Effector memory CD8-positive, alpha-beta T cell (primary cell): ENCODE measurements at regions not wholly inside any gene's neighbourhood (a gene's known extent, or its start where the extent isn't known, plus 50 kb on each side); places are given as distances from the start of the nearest gene placed in this dataset.

Experiments
- ATAC-seq: fragments of 150-1000 bp; cut with Tn5 transposase; replicated peaks from 2 replicates; pipeline ENCODE4 v1.10.0; 2021; ENCODE audit warnings: mild to moderate bottlenecking, moderate library complexity
- DNase-seq, 3 experiments: peaks; one replicate each; pipeline ENCODE4 v3.0.0; 2021
- H3K27ac Mint-ChIP-seq, 2 donors: one replicate each; pipeline ENCODE4 v1.8.0; 2022; ENCODE audit warnings: mild to moderate bottlenecking in 2 of 2, mixed read lengths in 2 of 2, moderate library complexity in 2 of 2
- H3K27me3 Mint-ChIP-seq, 2 donors: one replicate each; pipeline ENCODE4 v1.8.0; 2022; ENCODE audit warnings: mixed read lengths in 2 of 2
- H3K36me3 Mint-ChIP-seq: one replicate; pipeline ENCODE4 v1.8.0; 2022; ENCODE audit warnings: mild to moderate bottlenecking, moderate library complexity, mixed read lengths; ENCODE audit not compliant: insufficient read depth
- H3K4me1 Mint-ChIP-seq, 2 donors: one replicate each; pipeline ENCODE4 v1.8.0; 2022; ENCODE audit warnings: low read depth in 2 of 2, mixed read lengths in 2 of 2
- H3K4me3 Mint-ChIP-seq, 2 donors: one replicate each; pipeline ENCODE4 v1.8.0; 2022; ENCODE audit warnings: mild to moderate bottlenecking in 2 of 2, mixed read lengths in 2 of 2, moderate library complexity in 2 of 2
- H3K9me3 Mint-ChIP-seq, 2 donors: one replicate each; pipeline ENCODE4 v1.8.0; 2022; ENCODE audit warnings: mixed read lengths in 2 of 2

- H3K4me3 Mint-ChIP-seq, result no peak overlapping the region
- no peak for DNase-seq
- H3K36me3 Mint-ChIP-seq, result no peaks in the 10 kb centered on the region
- H3K27ac Mint-ChIP-seq, result no peak overlapping the region
- H3K9me3 Mint-ChIP-seq, result peaks cover 8 to 24% of the 10 kb centered on the region in 2 donors
- no peaks in the 10 kb centered on the region for H3K27me3 Mint-ChIP-seq
- ATAC-seq, result no peak
- no peaks in the 10 kb centered on the region for H3K4me1 Mint-ChIP-seq
These were observed 370.8 kb upstream of the MEF2C start for GRCh38 chr5:89253666-89254352.

- no peaks in the 10 kb centered on the region for H3K4me1 Mint-ChIP-seq
- no peak overlapping the region for H3K27ac Mint-ChIP-seq
- DNase-seq (no peak), ATAC-seq (no peak)
- H3K9me3 Mint-ChIP-seq, result peaks cover 16 to 28% of the 10 kb centered on the region in 2 donors
- no peaks in the 10 kb centered on the region for H3K36me3 Mint-ChIP-seq
- H3K4me3 Mint-ChIP-seq, result no peak overlapping the region
- H3K27me3 Mint-ChIP-seq, result no peaks in the 10 kb centered on the region
These were observed 363.9 kb upstream of the MEF2C start for GRCh38 chr5:89246864-89247263.

- H3K4me3 Mint-ChIP-seq, result no peak overlapping the region
- H3K27me3 Mint-ChIP-seq, result no peaks in the 10 kb centered on the region
- peaks cover 14 to 23% of the 10 kb centered on the region in 2 donors for H3K9me3 Mint-ChIP-seq
- H3K36me3 Mint-ChIP-seq, result no peaks in the 10 kb centered on the region
- no peaks in the 10 kb centered on the region for H3K4me1 Mint-ChIP-seq
- no peak for DNase-seq
- ATAC-seq, result no peak
- H3K27ac Mint-ChIP-seq, result no peak overlapping the region
These were observed 363.3 kb upstream of the MEF2C start for GRCh38 chr5:89246252-89246651.

GRCh38 chr5:89243611-89244010, 360.6 kb upstream of the MEF2C start:
- no peaks in the 10 kb centered on the region for H3K4me1 Mint-ChIP-seq
- no peak overlapping the region for H3K27ac Mint-ChIP-seq
- peaks cover 12 to 18% of the 10 kb centered on the region in 2 donors for H3K9me3 Mint-ChIP-seq
- no peaks in the 10 kb centered on the region for H3K36me3 Mint-ChIP-seq
- no peak overlapping the region for H3K4me3 Mint-ChIP-seq
- ATAC-seq (no peak), DNase-seq (no peak)
- no peaks in the 10 kb centered on the region for H3K27me3 Mint-ChIP-seq

- Mint-ChIP-seq H3K4me3 (no peak overlapping the region), H3K36me3 (no peaks in the 10 kb centered on the region), H3K27me3 (no peaks in the 10 kb centered on the region), H3K4me1 (no peaks in the 10 kb centered on the region), H3K9me3 (peaks cover 0 to 2% of the 10 kb centered on the region in 2 donors), H3K27ac (no peak overlapping the region)
- ATAC-seq (no peak), DNase-seq (no peak)
These were observed 358.2 kb upstream of the MEF2C start for GRCh38 chr5:89241186-89241585.

- no peak for DNase-seq
- Mint-ChIP-seq H3K27ac (no peak overlapping the region), H3K27me3 (no peaks in the 10 kb centered on the region), H3K36me3 (no peaks in the 10 kb centered on the region), H3K4me3 (no peak overlapping the region), H3K9me3 (peaks cover 0 to 2% of the 10 kb centered on the region in 2 donors), H3K4me1 (no peaks in the 10 kb centered on the region)
- ATAC-seq, result no peak
These were observed 353.9 kb upstream of the MEF2C start for GRCh38 chr5:89236900-89237299.

- ATAC-seq (no peak), DNase-seq (no peak)
- H3K27me3 Mint-ChIP-seq, result no peaks in the 10 kb centered on the region
- no peak overlapping the region for H3K27ac Mint-ChIP-seq
- H3K4me1 Mint-ChIP-seq, result no peaks in the 10 kb centered on the region
- no peaks in the 10 kb centered on the region for H3K9me3 Mint-ChIP-seq
- H3K4me3 Mint-ChIP-seq, result no peak overlapping the region
- no peaks in the 10 kb centered on the region for H3K36me3 Mint-ChIP-seq
These were observed 350.5 kb upstream of the MEF2C start for GRCh38 chr5:89233462-89233861.

- no peak overlapping the region for H3K4me3 Mint-ChIP-seq
These were observed 349.2 kb upstream of the MEF2C start for GRCh38 chr5:89232139-89232603.

GRCh38 chr5:89230178-89230577, 347.2 kb upstream of the MEF2C start:
- no peak overlapping the region for H3K4me3 Mint-ChIP-seq
- H3K27ac Mint-ChIP-seq, result no peak overlapping the region
- no peaks in the 10 kb centered on the region for H3K27me3 Mint-ChIP-seq
- H3K36me3 Mint-ChIP-seq, result no peaks in the 10 kb centered on the region
- peaks cover 0 to 2% of the 10 kb centered on the region in 2 donors for H3K9me3 Mint-ChIP-seq
- H3K4me1 Mint-ChIP-seq, result no peaks in the 10 kb centered on the region
- DNase-seq (no peak), ATAC-seq (no peak)

More at GRCh38 chr5:89232139-89232603, 349.2 kb upstream of the MEF2C start:
- H3K36me3 Mint-ChIP-seq, result no peaks in the 10 kb centered on the region
- H3K9me3 Mint-ChIP-seq, result no peaks in the 10 kb centered on the region
- no peaks in the 10 kb centered on the region for H3K27me3 Mint-ChIP-seq
- no peak overlapping the region for H3K27ac Mint-ChIP-seq
- DNase-seq, result no peak
- H3K4me1 Mint-ChIP-seq, result no peaks in the 10 kb centered on the region
- no peak for ATAC-seq

- Mint-ChIP-seq H3K36me3 (no peaks in the 10 kb centered on the region), H3K4me3 (no peak overlapping the region), H3K4me1 (no peaks in the 10 kb centered on the region), H3K27ac (no peak overlapping the region), H3K9me3 (peaks cover 0 to 2% of the 10 kb centered on the region in 2 donors), H3K27me3 (no peaks in the 10 kb centered on the region)
- ATAC-seq, result no peak
- no peak for DNase-seq
These were observed 346.5 kb upstream of the MEF2C start for GRCh38 chr5:89229331-89230070.

- Mint-ChIP-seq H3K9me3 (peaks cover 0 to 5% of the 10 kb centered on the region in 2 donors), H3K36me3 (no peaks in the 10 kb centered on the region), H3K4me1 (no peaks in the 10 kb centered on the region), H3K27ac (no peak overlapping the region), H3K4me3 (no peak overlapping the region), H3K27me3 (no peaks in the 10 kb centered on the region)
- ATAC-seq, result no peak
- no peak for DNase-seq
These were observed 345.4 kb upstream of the MEF2C start for GRCh38 chr5:89228355-89228754.

- no peak overlapping the region for H3K27ac Mint-ChIP-seq
- H3K4me1 Mint-ChIP-seq, result no peaks in the 10 kb centered on the region
- no peak for ATAC-seq
These were observed 335.4 kb upstream of the MEF2C start for GRCh38 chr5:89218364-89218763.

GRCh38 chr5:89216606-89217005, 333.6 kb upstream of the MEF2C start:
- H3K27ac Mint-ChIP-seq, result no peak overlapping the region
- DNase-seq (no peak), ATAC-seq (no peak)
- H3K9me3 Mint-ChIP-seq, result peaks cover 6 to 7% of the 10 kb centered on the region in 2 donors
- H3K4me3 Mint-ChIP-seq, result no peak overlapping the region
- H3K4me1 Mint-ChIP-seq, result no peaks in the 10 kb centered on the region
- H3K36me3 Mint-ChIP-seq, result no peaks in the 10 kb centered on the region
- H3K27me3 Mint-ChIP-seq, result no peaks in the 10 kb centered on the region

More at GRCh38 chr5:89218364-89218763, 335.4 kb upstream of the MEF2C start:
- no peak for DNase-seq
- Mint-ChIP-seq H3K9me3 (peaks cover 2 to 7% of the 10 kb centered on the region in 2 donors), H3K27me3 (no peaks in the 10 kb centered on the region), H3K4me3 (no peak overlapping the region), H3K36me3 (no peaks in the 10 kb centered on the region)

GRCh38 chr5:89213573-89213972, 330.6 kb upstream of the MEF2C start:
- Mint-ChIP-seq H3K27ac (no peak overlapping the region), H3K4me3 (no peak overlapping the region), H3K27me3 (no peaks in the 10 kb centered on the region), H3K4me1 (no peaks in the 10 kb centered on the region), H3K9me3 (peaks cover 0 to 5% of the 10 kb centered on the region in 2 donors), H3K36me3 (no peaks in the 10 kb centered on the region)
- no peak for ATAC-seq
- no peak for DNase-seq
